SK-N-SH (cell line): ENCODE measurements at regions not wholly inside any gene's neighbourhood (a gene's known extent, or its start where the extent isn't known, plus 50 kb on each side); places are given as distances from the start of the nearest gene placed in this dataset.

Experiments
- CTCF ChIA-PET: fragments of 300-600, 350-600 bp; formaldehyde crosslinking; extraction: SDS; loops from one replicate; lab custom pipeline; 2021; lab: Yijun Ruan, JAX
- POLR2A ChIA-PET: fragments of 350-600 bp; sonication (Branson Sonifier 250); formaldehyde crosslinking; extraction: SDS; loops from one replicate; lab custom pipeline; 2020; ENCODE audit warnings: antibody characterized with exemption, inconsistent platforms; lab: Yijun Ruan, JAX
- DNase-seq: peaks from one replicate; pipeline ENCODE4 v3.0.0; 2012
- H2AFZ ChIP-seq: fragments of 200-600 bp; sonication (generic); 2 replicates; pipeline ENCODE4 v1.8.1; 2016; ENCODE audit warnings: antibody characterized with exemption, mild to moderate bottlenecking, low read depth
- H3F3A ChIP-seq: fragments of 200-600 bp; sonication (generic); replicated peaks from 2 replicates; pipeline ENCODE3; 2016; ENCODE audit warnings: antibody characterized with exemption, mild to moderate bottlenecking; ENCODE audit not compliant: insufficient read depth
- H3K27ac ChIP-seq, 2 experiments: fragments of 200-500 bp in 1 of 2; fragments of 200-600 bp in 1 of 2; sonication (Bioruptor generic) in 1 of 2; sonication (generic), shearing (Covaris generic) in 1 of 2; 2 replicates each; pipeline versions ENCODE4 v1.5.1 to v1.6.1; 2014 to 2016; ENCODE audit warnings: low read depth in 2 of 2, inconsistent platforms in 1 of 2, low read length in 1 of 2, mild to moderate bottlenecking in 1 of 2, mixed read lengths in 1 of 2
- H3K27me3 ChIP-seq: fragments of 200-600 bp; sonication (generic), shearing (Covaris generic); 2 replicates; pipeline ENCODE4 v1.6.1; 2016; ENCODE audit warnings: mixed run types; ENCODE audit not compliant: insufficient read depth
- H3K36me3 ChIP-seq, 2 experiments: fragments of 200-500 bp in 1 of 2; fragments of 200-600 bp in 1 of 2; sonication (Bioruptor generic) in 1 of 2; sonication (generic) in 1 of 2; replicated peaks in 1 of 2; 2 replicates each; pipeline versions ENCODE3 to v1.5.1; 2014 to 2016; ENCODE audit warnings: low read length in 1 of 2, mild to moderate bottlenecking in 1 of 2; ENCODE audit not compliant: insufficient read depth in 2 of 2, control insufficient read depth in 1 of 2
- H3K4me1 ChIP-seq, 2 experiments: fragments of 200-500 bp in 1 of 2; fragments of 200-600 bp in 1 of 2; sonication (Bioruptor generic) in 1 of 2; sonication (generic), shearing (Covaris generic) in 1 of 2; 2 replicates each; pipeline versions ENCODE4 v1.5.1 to v1.6.1; 2014 to 2016; ENCODE audit warnings: low read depth in 1 of 2, low read length in 1 of 2, mixed run types in 1 of 2; ENCODE audit not compliant: insufficient read depth in 2 of 2, control insufficient read depth in 1 of 2
- H3K4me2 ChIP-seq: fragments of 200-600 bp; sonication (generic), shearing (Covaris generic); 2 replicates; pipeline ENCODE4 v1.6.1; 2017; ENCODE audit warnings: mixed run types
- H3K4me3 ChIP-seq, 2 experiments: fragments of 200-500 bp in 1 of 2; fragments of 200-600 bp in 1 of 2; sonication (Bioruptor generic) in 1 of 2; sonication (generic), shearing (Covaris generic) in 1 of 2; 2 replicates each; pipeline versions ENCODE4 v1.5.1 to v1.8.1; 2014 to 2016; ENCODE audit warnings: low read depth in 2 of 2, inconsistent platforms in 1 of 2, low read length in 1 of 2, mild to moderate bottlenecking in 1 of 2, mixed read lengths in 1 of 2, moderate library complexity in 1 of 2
- H3K79me2 ChIP-seq: fragments of 200-600 bp; sonication (generic); 2 replicates; pipeline ENCODE4 v1.8.1; 2017; ENCODE audit warnings: mild to moderate bottlenecking; ENCODE audit not compliant: insufficient read depth
- H3K9ac ChIP-seq: fragments of 200-600 bp; sonication (generic); 2 replicates; pipeline ENCODE4 v1.6.1; 2017; ENCODE audit warnings: mixed run types
- H3K9me2 ChIP-seq: fragments of 200-600 bp; sonication (generic); 2 replicates; pipeline ENCODE4 v1.6.1; 2017; ENCODE audit warnings: mixed run types
- H3K9me3 ChIP-seq: fragments of 200-600 bp; sonication (generic); 2 replicates; pipeline ENCODE4 v1.6.1; 2017; ENCODE audit warnings: mixed run types, mild to moderate bottlenecking, moderate library complexity
- H4K20me1 ChIP-seq: fragments of 200-600 bp; sonication (generic); 2 replicates; pipeline ENCODE4 v1.6.1; 2017; ENCODE audit warnings: mild to moderate bottlenecking, mixed run types; ENCODE audit not compliant: insufficient read depth
- CTCF ChIP-seq: fragments of 200-600 bp; sonication (generic); IDR thresholded peaks from 2 replicates; pipeline ENCODE4 v1.6.1; 2017; ENCODE audit warnings: antibody characterized with exemption, mild to moderate bottlenecking, moderate library complexity
- IRF3 ChIP-seq: fragments of 150-350 bp; IDR thresholded peaks from 2 replicates; pipeline ENCODE4 v1.6.1; 2016; ENCODE audit warnings: mild to moderate bottlenecking, low read depth, low read length
- JUND ChIP-seq: IDR thresholded peaks from 2 replicates; pipeline ENCODE4 v1.4.0; 2012
- MXI1 ChIP-seq: IDR thresholded peaks from 2 replicates; pipeline ENCODE4 v1.6.1; 2012; ENCODE audit warnings: mild to moderate bottlenecking, low read depth, low read length, improper control_type of control experiment
- RAD21 ChIP-seq: IDR thresholded peaks from 2 replicates; pipeline ENCODE4 v1.6.1; 2012; ENCODE audit warnings: mild to moderate bottlenecking, low read length
- REST ChIP-seq: IDR thresholded peaks from 2 replicates; pipeline ENCODE4 v1.6.1; 2012; ENCODE audit warnings: mild to moderate bottlenecking, low read depth, low read length, moderate library complexity
- RFX5 ChIP-seq: IDR thresholded peaks from 2 replicates; pipeline ENCODE4 v1.6.1; 2012; ENCODE audit warnings: mild to moderate bottlenecking, improper control_type of control experiment, low read length
- TCF12 ChIP-seq: IDR thresholded peaks from 2 replicates; pipeline ENCODE4 v1.4.0; 2012
- WGBS: methylation state at CpG from one replicate; pipeline ENCODE4 v1.1.6; 2017; ENCODE audit warnings: low lambda C conversion rate; 5-methylcytosine and 5-hydroxymethylcytosine counted together

- TF ChIP-seq REST: no peak
- no peak for TF ChIP-seq IRF3
- no peak for TF ChIP-seq JUND
These were observed 901.0 kb downstream of the TSN start (continued) for GRCh38 chr2:122656403-122656802.

GRCh38 chr2:122660786-122661634, 905.6 kb downstream of the TSN start:
- Histone ChIP-seq H3K4me3 (no peak overlapping the region), H3K4me2 (no peak overlapping the region), H3K36me3 (no peaks in the 10 kb centered on the region), H4K20me1 (no peaks in the 10 kb centered on the region), H3K9me2 (no peaks in the 10 kb centered on the region), H3K9ac (no peak overlapping the region), H3K9me3 (no peaks in the 10 kb centered on the region), H3K4me1 (peaks cover 0 to 5% of the 10 kb centered on the region in 2 experiments; a peak in 1 of 4 replicates), H3K27me3 (no peaks in the 10 kb centered on the region), H3K79me2 (no peaks in the 10 kb centered on the region), H3F3A (no peaks in the 10 kb centered on the region), H3K27ac (no peak overlapping the region), H2AFZ (no peak overlapping the region)
- POLR2A ChIA-PET: no interaction called here
- no peak for DNase-seq
- 63% methylated on average over 22 of the region's 30 CpGs for WGBS
- CTCF ChIA-PET: no interaction called here
- TF ChIP-seq MXI1 (no peak), TCF12 (no peak), CTCF (no peak), RAD21 (no peak), RFX5 (no peak)
